ENCODE measurements at regions not wholly inside any gene's neighbourhood (a gene's known extent, or its start where the extent isn't known, plus 50 kb on each side); places are given as distances from the start of the nearest gene placed in this dataset.
A peak's percentile ranks its signal among the peaks of the same experiment; 100 is the strongest.

DNA sequence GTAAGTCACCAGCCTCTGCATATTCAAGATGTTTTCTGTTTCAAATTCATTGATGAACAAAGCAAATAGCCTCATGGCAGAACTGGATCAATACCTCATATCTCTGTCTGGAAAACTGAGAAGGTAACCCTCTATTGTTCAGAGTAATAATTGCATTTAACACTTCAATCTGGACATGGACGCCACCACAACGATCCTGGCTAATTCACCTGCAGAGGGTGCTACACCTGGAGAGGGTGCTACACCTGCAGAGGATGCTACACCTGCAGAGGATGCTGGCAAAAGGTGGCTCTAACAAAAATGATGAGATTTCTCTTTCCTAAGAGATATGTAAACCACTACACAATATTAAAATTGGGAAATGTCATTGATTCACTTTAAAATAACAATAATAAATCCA, 183.1 kb upstream of the HNRNPA3 start:
- TF ChIP-seq, protein P1, sequence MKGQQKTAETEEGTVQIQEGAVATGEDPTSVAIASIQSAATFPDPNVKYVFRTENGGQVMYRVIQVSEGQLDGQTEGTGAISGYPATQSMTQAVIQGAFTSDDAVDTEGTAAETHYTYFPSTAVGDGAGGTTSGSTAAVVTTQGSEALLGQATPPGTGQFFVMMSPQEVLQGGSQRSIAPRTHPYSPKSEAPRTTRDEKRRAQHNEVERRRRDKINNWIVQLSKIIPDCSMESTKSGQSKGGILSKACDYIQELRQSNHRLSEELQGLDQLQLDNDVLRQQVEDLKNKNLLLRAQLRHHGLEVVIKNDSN (IDR thresholded peaks at IDR 0.05): no peak
- TF ChIP-seq RAD21 (IDR thresholded peaks at IDR 0.05; ENCODE audit: low read depth): peak; percentile 27; the same call in 1 of the 2 replicates
- TF ChIP-seq TCF12 (IDR thresholded peaks at IDR 0.05; ENCODE audit: low read depth): no peak
- no peak for TF ChIP-seq EP300 (IDR thresholded peaks at IDR 0.05; ENCODE audit: borderline replicate concordance)

DNA sequence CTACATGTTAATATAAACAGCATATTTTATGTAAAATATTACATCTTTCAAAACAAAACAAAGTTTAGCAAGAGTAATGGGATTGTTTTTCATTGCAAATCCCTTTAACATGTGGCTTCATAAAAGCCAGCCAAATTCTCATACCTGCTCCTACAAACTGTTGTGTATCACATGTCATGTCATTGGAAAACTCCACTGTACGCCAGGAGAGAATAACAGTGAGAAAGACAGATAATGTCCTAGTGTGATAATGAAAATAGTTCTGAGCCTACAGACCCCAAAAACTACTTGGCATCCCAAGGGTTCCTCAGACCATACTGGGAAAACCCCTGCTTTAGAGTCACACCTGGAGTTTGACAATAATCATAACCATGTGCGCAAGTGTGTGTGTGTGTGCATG, 182.7 kb upstream of the HNRNPA3 start:
- TF ChIP-seq NFIC (IDR thresholded peaks at IDR 0.05): no peak
- no peak for TF ChIP-seq RAD21 (IDR thresholded peaks at IDR 0.05; ENCODE audit: low read depth)
- no peak for TF ChIP-seq EGR1 (IDR thresholded peaks at IDR 0.05)
- TF ChIP-seq, protein P2, sequence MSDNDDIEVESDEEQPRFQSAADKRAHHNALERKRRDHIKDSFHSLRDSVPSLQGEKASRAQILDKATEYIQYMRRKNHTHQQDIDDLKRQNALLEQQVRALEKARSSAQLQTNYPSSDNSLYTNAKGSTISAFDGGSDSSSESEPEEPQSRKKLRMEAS (IDR thresholded peaks at IDR 0.05): no peak
- TF ChIP-seq TCF12 (IDR thresholded peaks at IDR 0.05; ENCODE audit: low read depth): no peak
- no peak for TF ChIP-seq CREB1 (IDR thresholded peaks at IDR 0.05; ENCODE audit: low read depth)
- TF ChIP-seq CEBPB (IDR thresholded peaks at IDR 0.05): no peak
- TF ChIP-seq, protein P3, sequence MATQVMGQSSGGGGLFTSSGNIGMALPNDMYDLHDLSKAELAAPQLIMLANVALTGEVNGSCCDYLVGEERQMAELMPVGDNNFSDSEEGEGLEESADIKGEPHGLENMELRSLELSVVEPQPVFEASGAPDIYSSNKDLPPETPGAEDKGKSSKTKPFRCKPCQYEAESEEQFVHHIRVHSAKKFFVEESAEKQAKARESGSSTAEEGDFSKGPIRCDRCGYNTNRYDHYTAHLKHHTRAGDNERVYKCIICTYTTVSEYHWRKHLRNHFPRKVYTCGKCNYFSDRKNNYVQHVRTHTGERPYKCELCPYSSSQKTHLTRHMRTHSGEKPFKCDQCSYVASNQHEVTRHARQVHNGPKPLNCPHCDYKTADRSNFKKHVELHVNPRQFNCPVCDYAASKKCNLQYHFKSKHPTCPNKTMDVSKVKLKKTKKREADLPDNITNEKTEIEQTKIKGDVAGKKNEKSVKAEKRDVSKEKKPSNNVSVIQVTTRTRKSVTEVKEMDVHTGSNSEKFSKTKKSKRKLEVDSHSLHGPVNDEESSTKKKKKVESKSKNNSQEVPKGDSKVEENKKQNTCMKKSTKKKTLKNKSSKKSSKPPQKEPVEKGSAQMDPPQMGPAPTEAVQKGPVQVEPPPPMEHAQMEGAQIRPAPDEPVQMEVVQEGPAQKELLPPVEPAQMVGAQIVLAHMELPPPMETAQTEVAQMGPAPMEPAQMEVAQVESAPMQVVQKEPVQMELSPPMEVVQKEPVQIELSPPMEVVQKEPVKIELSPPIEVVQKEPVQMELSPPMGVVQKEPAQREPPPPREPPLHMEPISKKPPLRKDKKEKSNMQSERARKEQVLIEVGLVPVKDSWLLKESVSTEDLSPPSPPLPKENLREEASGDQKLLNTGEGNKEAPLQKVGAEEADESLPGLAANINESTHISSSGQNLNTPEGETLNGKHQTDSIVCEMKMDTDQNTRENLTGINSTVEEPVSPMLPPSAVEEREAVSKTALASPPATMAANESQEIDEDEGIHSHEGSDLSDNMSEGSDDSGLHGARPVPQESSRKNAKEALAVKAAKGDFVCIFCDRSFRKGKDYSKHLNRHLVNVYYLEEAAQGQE (IDR thresholded peaks at IDR 0.05; ENCODE audit: low read depth): no peak
- no peak for TF ChIP-seq TEAD4 (IDR thresholded peaks at IDR 0.05)

DNA sequence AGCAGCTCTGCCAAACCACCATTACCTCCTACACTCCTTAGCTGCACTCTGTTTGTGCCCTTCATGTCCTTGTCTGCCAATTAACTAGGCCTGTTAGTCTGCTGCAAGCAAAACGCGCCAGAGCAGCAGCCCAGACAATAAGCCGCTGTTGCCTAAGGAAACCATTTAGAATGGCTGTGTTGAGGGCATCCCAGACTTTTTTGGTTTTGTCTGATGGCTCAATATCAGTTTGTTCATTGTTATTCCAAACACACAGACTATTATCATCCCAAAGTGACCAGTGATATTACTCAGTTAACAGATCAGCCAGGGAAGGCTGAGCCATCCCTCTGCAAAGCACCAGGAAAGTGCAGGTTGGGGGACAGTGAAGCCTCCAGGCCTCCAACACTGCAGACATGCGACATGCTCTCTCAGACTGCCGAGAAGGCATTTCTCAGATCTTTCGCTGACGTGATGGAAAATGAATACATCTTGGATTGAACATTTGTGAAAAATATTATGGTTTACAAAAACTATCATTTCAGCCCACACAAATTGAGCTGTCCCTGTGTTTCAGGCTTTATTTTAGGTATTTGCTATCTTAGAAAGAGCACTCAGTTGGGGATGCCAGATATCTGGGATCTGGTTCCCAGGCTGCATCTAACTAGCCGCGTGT, 182.0 kb upstream of the HNRNPA3 start:
- TF ChIP-seq ZBTB7A (IDR thresholded peaks at IDR 0.05; ENCODE audit: low read depth): no peak

DNA sequence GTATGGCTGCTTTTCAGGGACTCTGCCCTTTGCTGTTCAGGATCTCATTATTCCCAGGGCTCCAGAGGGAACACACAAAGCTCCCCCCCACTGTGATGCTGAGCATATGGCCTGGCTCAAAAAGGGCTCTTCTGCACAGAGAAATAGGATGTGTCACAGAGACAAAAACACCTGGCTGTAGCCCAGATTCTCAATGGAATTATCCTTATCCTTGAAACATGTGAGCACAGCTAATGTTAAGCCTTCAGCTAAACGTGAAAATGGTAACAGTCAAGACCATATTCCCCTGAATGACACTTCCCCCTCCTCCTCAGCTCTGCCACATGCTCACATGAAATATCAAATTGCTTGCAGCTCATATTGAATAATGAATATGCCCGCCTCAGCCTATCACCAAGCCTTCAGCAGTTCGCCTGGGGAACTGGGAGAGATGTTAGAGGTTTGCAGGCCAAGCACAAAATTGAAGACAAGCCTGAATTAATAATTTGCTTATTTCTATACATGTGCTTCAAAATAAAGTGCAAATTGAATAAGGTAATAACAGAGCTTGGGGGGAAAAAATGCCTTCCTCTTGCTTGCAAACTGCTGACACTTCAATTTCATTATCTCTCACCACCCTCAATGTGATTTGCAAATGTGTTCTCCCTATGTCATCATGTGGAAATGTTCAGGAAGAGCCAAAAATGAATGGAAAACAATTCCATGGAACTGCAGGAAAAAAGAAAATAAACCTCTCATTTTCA, 181.0 kb upstream of the HNRNPA3 start:
- TF ChIP-seq, protein P2 (IDR thresholded peaks at IDR 0.05): no peak
- no peak for TF ChIP-seq YY1 (IDR thresholded peaks at IDR 0.05; ENCODE audit: low read depth)
- no peak for TF ChIP-seq TEAD4 (IDR thresholded peaks at IDR 0.05)
- TF ChIP-seq, protein P3 (IDR thresholded peaks at IDR 0.05; ENCODE audit: low read depth): no peak
- TF ChIP-seq TAF1 (IDR thresholded peaks at IDR 0.05; ENCODE audit: low read depth): no peak
- TF ChIP-seq CREB1 (IDR thresholded peaks at IDR 0.05; ENCODE audit: low read depth): no peak
- TF ChIP-seq RAD21 (IDR thresholded peaks at IDR 0.05; ENCODE audit: low read depth): no peak
- no peak for TF ChIP-seq CEBPB (IDR thresholded peaks at IDR 0.05)
- TF ChIP-seq, protein P1 (IDR thresholded peaks at IDR 0.05): no peak
- no peak for TF ChIP-seq EGR1 (IDR thresholded peaks at IDR 0.05)
- no peak for TF ChIP-seq TCF12 (IDR thresholded peaks at IDR 0.05; ENCODE audit: low read depth)
- TF ChIP-seq FOXM1 (IDR thresholded peaks at IDR 0.05; ENCODE audit: borderline replicate concordance, low read depth): no peak
- TF ChIP-seq NFIC (IDR thresholded peaks at IDR 0.05): no peak
- no peak for TF ChIP-seq EP300 (IDR thresholded peaks at IDR 0.05; ENCODE audit: borderline replicate concordance)

DNA sequence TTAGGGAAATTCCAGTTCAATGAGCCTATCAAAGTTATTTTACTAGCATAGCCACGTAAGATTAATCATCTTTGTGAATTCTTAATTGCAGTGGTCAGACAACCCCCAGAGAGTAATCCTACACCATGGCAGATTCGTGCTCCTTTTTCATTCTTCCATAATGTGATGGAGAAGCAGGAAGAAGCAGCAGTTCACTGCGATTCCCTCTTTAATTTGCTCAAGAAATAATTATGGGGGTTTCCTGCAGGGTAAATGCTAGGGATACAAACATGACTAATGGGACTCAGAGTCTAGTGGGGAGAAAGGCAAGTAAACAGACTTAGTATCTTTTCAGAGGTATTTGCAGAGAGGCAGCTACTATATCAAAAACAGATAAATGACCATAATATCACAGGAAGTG, 175.8 kb upstream of the HNRNPA3 start:
- no peak for TF ChIP-seq CEBPB (IDR thresholded peaks at IDR 0.05)
- no peak for TF ChIP-seq TAF1 (IDR thresholded peaks at IDR 0.05; ENCODE audit: low read depth)
- TF ChIP-seq EGR1 (IDR thresholded peaks at IDR 0.05): no peak
- no peak for TF ChIP-seq TEAD4 (IDR thresholded peaks at IDR 0.05)
- TF ChIP-seq EP300 (IDR thresholded peaks at IDR 0.05; ENCODE audit: borderline replicate concordance): no peak
- no peak for TF ChIP-seq TCF12 (IDR thresholded peaks at IDR 0.05; ENCODE audit: low read depth)
- TF ChIP-seq, protein P2 (IDR thresholded peaks at IDR 0.05): no peak

DNA sequence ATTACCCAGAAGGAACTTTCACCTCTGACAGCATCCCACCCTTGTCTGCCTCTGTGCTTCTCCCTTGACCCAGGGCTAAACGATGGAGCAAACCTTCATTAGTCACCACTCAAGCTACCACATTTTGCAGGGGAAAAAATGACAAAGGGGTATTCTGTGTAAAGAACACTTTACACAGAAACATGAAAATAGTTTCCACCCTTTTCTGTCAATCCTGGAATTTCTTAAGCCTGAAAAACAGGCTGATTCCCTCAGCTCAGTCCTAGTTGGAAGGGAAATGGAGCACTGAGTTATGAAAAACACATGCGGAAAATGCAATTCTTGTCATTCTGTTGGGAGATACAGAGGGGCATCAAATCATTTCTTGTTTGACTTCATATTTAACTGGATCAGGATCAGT, 175.0 kb upstream of the HNRNPA3 start:
- TF ChIP-seq, protein P2 (IDR thresholded peaks at IDR 0.05): no peak
- TF ChIP-seq CEBPB (IDR thresholded peaks at IDR 0.05) (no peak), EGR1 (IDR thresholded peaks at IDR 0.05) (no peak)
- TF ChIP-seq, protein P1 (IDR thresholded peaks at IDR 0.05): no peak
